NAMALWA (cell line): ENCODE measurements at regions not wholly inside any gene's neighbourhood (a gene's known extent, or its start where the extent isn't known, plus 50 kb on each side); places are given as distances from the start of the nearest gene placed in this dataset.
"Not testable (repeated sequence)": the region's sequence is repeated elsewhere in the genome, so short reads cannot be mapped to it uniquely, and the experiment has no call there.

Source experiments
- DNase-seq: peaks from one replicate; pipeline ENCODE4 v3.0.0-alpha.2; 2015; ENCODE audit warnings: low spot score

- no peak for DNase-seq
Measured at GRCh38 chr18:9017905-9018227, 84.6 kb upstream of the NDUFV2 start.

DNA sequence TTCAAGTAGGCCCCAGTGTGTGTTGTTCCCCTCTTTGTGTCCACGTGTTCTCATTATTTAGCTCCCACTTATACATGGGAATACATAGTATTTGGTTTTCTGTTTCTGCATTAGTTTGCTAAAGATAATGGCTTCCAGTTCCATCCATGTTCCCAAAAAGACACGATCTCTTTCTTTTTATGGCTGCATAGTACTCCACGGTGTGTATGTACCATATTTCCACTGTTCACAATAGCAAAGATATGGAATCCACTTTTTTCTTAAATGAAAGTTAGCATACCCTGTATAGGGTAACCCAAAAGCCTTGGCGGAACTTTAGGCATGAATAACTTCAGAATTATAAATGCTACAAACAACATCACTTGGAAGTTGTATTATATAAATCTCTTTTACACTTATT is 83.4 kb upstream of the NDUFV2 start:
- no peak for DNase-seq

DNA sequence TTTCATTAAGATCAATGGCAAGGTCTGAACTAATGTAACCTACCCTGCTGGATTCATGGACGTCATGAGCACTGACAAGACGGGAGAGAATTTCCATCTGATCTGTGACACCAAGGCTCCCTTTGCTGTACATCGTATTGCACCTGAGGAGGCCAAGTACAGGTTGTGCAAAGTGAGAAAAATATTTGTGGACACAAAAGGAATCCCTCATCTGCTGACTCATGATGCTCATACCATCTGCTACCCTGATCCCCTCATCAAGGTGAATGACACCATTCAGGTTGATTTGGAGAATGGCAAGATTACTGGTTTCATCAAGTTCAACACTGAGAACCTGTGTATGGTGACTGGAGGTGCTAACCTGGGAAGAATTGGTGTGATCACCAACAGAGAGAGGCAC is 82.3 kb upstream of the NDUFV2 start:
- DNase-seq = no peak

- DNase-seq = no peak
Measured at GRCh38 chr18:9021458-9021857, 81.0 kb upstream of the NDUFV2 start.

- DNase-seq = no peak
Measured at GRCh38 chr18:9022397-9023155, 79.9 kb upstream of the NDUFV2 start.

DNA sequence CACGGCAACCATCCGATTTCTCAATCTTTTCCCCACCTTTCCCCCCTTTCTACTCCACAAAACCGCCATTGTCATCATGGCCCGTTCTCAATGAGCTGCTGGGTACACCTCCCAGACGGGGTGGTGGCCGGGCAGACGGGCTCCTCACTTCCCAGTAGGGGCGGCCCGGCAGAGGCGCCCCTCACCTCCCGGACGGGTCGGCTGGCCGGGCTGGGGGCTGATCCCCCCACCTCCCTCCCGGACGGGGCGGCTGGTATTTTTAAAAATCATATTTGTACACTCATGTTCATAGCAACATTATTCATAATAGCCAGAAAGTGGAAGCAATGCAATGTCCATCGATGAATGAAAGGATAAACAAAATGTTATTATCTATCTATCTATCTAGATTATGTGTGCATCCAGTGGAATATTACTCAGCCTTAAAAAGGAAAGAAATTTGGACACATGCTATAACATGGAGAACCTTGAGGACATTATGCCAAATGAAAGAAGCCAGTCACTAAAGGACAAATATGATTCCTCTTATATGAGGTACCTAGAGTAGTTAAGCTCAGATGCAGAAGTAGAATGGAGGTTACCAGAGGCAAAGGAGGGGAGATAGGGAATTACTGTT is 78.4 kb upstream of the NDUFV2 start:
- DNase-seq = not testable (repeated sequence)

- no peak for DNase-seq
Measured at GRCh38 chr18:9025091-9025838, 77.2 kb upstream of the NDUFV2 start.

DNA sequence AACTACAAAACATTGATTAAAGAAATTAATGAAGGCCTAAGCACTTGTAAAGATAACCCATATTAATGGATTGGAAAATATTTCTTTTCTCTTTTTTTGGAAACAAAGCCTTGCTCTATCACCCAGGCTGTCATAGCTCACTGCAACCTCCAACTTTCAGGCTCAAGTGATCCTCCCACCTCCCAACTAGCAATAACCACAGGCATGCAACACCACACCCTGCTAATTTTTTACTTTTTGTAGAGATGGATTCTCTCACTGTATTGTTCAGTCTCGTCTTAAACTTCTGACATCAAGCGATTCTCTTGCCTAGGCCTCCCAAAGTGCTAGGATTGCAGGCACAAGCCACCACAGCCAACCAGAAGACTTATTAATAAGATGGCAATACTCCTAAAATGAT is 73.4 kb upstream of the NDUFV2 start:
- no peak for DNase-seq

GRCh38 chr18:9032519-9032918 is 70.0 kb upstream of the NDUFV2 start:
- DNase-seq = no peak

GRCh38 chr18:9038277-9038871 is 64.1 kb upstream of the NDUFV2 start:
- DNase-seq = no peak

DNA sequence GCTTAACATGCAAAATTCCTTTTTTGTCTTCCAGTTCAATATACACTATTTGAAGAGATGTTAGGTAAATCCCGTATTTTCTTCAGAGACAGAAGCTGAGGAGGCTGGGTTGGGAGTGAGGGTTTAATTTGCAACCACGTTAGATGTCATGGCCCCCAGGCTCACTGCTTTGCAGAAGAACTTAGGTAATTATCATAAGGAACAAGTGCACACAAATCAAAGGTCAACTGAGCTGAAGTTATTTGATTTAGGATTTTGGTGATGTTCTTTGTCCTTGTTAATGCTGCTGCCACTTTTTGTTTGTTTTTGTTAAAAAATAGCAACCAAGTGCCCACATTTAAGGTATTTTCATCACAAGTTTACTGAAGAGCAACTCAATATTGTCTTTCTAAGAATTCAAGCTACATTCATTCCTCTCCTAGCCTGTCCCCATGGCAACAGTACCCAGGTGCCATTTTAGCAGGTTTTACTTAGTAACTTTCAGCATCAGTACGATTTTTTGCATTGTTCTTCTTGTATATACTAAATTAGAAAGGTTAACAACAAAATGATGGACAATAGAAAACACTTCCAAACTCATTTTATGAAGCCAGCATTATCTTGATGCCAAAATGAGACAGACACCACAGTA is 62.9 kb upstream of the NDUFV2 start:
- DNase-seq = no peak

DNA sequence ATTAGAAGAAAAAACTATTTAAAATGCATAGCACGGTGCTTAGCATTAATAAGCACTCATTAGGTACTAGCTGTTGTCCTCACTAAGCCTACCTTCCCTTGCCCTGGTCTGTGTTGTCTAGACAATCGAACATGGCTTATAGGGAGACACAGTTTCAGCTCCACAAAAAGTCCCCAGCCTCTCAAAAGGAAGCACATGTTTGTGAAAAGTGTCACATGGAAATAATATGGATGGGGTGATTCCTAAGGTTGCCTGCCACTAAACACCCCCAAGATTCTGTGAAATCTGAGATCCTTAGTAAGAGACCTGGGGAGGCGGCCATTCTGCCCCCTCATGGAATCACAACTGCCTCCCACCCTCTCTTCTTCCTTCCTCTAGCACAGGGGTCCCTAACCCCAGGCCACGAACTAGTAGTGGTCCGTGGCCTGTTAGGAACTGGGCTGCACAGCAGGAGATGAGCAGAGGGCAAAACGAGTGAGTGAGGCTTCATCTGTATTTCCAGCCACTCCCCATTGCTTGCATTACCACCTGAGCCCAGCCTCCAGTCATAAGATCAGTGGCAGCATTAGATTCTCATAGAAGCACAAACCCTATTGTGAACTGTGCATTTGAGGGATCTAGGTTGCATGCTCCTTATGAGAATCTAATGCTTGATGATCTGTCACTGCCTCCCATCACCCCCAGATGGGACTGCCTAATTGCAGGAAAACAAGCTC is 59.6 kb upstream of the NDUFV2 start:
- no peak for DNase-seq

DNA sequence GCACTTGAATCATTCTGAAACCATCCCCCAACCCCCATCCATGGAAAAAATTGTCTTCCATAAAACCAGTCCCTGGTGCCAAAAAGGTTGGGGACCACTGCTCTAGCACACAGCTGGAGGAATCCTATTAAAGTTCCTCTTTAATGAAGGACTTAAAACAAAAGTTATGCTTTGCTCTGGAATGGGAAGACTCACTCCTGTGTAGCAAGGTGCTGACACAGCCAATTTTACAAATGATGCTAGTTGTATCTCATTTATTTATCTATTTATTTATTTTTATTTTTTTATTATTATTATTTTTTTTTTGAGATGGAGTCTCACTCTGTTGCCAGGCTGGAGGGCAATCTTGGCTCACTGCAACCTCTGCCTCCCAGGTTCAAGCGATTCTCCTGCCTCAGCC is 58.9 kb upstream of the NDUFV2 start:
- DNase-seq = no peak

GRCh38 chr18:9047715-9048114 is 54.8 kb upstream of the NDUFV2 start:
- DNase-seq = no peak

GRCh38 chr18:9048236-9048635 is 54.3 kb upstream of the NDUFV2 start:
- DNase-seq = no peak

GRCh38 chr18:9048808-9049494 is 53.5 kb upstream of the NDUFV2 start:
- no peak for DNase-seq

- DNase-seq = no peak
Measured at GRCh38 chr18:9049495-9049809, 53.0 kb upstream of the NDUFV2 start.

DNA sequence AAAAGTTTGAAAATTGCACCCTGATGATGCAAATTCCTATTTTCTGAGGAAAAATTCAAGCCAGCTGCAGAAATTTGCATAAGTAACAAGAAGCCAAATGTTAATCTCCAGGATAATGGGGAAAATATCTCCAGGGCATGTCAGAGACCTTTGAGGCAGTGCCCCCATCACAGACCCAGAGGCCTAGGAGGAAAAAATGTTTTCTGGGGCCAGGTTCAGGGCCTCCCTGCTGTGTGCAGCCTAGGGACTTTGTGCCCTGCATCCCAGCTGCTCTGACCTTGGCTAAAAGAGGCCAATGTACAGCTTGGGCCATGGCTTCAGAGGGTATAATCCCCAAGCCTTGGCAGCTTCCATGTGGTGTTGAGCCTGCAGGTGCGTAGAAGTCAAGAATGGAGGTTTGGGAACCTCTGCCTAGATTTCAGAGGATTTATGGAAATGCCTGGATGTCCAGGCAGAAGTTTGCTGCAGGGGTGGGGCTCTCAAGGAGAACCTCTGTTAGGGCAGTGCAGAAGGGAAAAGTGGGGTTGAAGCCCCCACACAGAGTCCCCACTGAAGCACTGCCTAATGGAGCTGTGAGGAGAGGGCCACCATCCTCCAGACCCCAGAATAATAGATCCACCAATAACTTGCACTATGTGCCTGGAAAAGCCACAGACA is 51.7 kb upstream of the NDUFV2 start:
- not testable (repeated sequence) for DNase-seq
